ENCODE measurements at regions not wholly inside any gene's neighbourhood (a gene's known extent, or its start where the extent isn't known, plus 50 kb on each side); places are given as distances from the start of the nearest gene placed in this dataset.

- no peak overlapping the region for H3K4me3 ChIP-seq
- 50 to 73% methylated on average over 2 of the region's 2 CpGs for WGBS, 2 donors
These were observed 107.2 kb downstream of the RCN1 start for GRCh38 chr11:32198053-32198452.

DNA sequence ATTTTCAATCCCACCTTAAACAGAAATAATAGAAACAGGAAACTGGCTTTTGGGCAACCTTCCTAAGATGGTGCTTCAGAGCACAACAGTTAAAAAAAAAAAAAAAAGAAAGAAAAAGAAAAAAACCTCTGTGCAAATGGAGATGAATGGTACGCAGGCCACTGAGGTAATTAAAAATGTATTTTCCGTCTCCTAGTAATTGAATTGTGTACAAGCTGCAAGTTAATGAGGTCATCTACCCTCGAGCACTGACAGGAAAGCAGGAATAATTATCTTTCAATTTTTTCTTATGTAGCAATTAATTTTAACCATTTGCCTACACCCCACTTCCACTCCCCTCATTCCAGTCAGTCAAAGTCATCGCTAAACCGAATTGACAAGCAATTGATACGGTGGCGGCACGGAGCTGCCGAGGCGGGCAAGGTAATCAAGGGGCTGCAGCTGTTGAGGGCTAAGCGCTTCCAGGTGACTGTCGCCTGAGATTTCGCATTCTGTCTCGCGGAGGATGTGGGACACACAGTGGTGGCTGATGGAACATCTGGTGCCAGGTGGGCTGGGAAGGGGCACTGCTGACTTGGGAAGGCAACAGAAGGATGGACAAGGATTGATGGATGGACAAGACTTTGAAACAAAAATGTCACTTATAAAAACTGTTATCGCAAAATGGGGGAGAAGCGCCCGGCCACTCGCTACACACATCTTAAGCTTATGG lies 109.4 kb downstream of the RCN1 start:
- Histone ChIP-seq H3K36me3 (no peaks in the 10 kb centered on the region), H3K9me3 (no peaks in the 10 kb centered on the region), H3K27me3 (no peaks in the 10 kb centered on the region), H3K27ac (no peak overlapping the region), H3K4me1 (no peaks in the 10 kb centered on the region), H3K4me3 (no peak overlapping the region)
- WGBS, 2 donors: 64 to 71% methylated on average over 19 of the region's 19 CpGs
- intact Hi-C loops (cut with DNase I): no loop called here
- no peak for ATAC-seq
- no peak for FAIRE-seq
- TF ChIP-seq CTCF (IDR thresholded peaks at IDR 0.05): no peak
- DNase-seq: no peak

More at GRCh38 chr11:32198053-32198452, 107.2 kb downstream of the RCN1 start:
- no peak for FAIRE-seq
- intact Hi-C loops (cut with DNase I): no loop called here
- H3K36me3 ChIP-seq: no peaks in the 10 kb centered on the region
- no peak for DNase-seq
- no peak for TF ChIP-seq CTCF (IDR thresholded peaks at IDR 0.05)
- no peaks in the 10 kb centered on the region for H3K27me3 ChIP-seq
- H3K27ac ChIP-seq: no peak overlapping the region
- no peaks in the 10 kb centered on the region for H3K9me3 ChIP-seq
- no peaks in the 10 kb centered on the region for H3K4me1 ChIP-seq
- no peak for ATAC-seq

DNA sequence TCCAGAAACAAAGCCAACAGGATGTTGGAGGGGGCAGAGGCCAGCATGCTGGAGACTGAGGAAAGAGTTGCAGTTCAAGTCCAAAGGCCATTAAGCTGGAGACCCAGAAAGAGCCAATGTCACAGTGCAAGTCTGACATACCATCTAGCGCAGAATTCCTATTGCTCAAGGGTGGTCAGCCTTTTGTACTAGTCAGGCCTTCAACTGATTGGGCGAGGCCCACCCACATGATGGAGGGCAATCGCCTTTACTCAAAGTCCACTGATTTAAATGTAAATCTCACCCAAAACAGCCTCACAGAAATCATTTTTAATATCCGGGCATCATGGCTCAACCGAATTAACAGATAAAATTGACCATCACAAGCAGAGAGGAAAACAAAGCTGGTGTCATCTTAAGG lies 113.9 kb downstream of the RCN1 start:
- 58 to 91% methylated on average over 4 to 5 of the region's 5 CpGs for WGBS, 2 donors
- FAIRE-seq (no peak), DNase-seq (no peak), ATAC-seq (no peak)
- H3K27me3 ChIP-seq: no peaks in the 10 kb centered on the region
- no peaks in the 10 kb centered on the region for H3K4me1 ChIP-seq
- no peak overlapping the region for H3K4me3 ChIP-seq
- no peak for TF ChIP-seq CTCF (IDR thresholded peaks at IDR 0.05)
- H3K27ac ChIP-seq: no peak overlapping the region
- H3K36me3 ChIP-seq: no peaks in the 10 kb centered on the region
- H3K9me3 ChIP-seq: no peaks in the 10 kb centered on the region
- intact Hi-C loops (cut with DNase I): no loop called here

DNA sequence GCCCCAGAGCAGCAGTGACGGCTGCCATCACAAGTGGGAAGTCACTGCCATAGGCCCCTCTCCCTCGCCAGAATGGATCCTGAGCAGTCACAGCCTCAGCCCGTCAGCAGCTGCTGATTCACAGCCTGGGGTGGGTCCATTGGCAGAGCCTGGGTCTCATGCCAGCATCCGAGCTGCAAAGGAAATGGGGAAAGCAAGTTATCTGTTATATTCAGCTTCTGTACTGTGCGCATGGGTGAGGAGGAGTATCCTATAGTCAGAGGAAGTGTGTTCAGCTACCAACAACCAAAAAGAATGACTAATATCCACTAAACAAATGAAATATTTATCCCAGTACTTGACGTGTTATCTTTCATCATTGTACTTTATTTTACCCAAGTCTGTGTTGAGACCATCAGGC lies 119.7 kb downstream of the RCN1 start:
- FAIRE-seq: no peak
- intact Hi-C loops (cut with DNase I): no loop called here
- DNase-seq: no peak
- Histone ChIP-seq H3K9me3 (no peaks in the 10 kb centered on the region), H3K27me3 (no peaks in the 10 kb centered on the region), H3K27ac (no peak overlapping the region), H3K36me3 (no peaks in the 10 kb centered on the region), H3K4me1 (no peaks in the 10 kb centered on the region), H3K4me3 (no peak overlapping the region)
- TF ChIP-seq CTCF (IDR thresholded peaks at IDR 0.05): no peak
- 32 to 37% methylated on average over 6 of the region's 6 CpGs for WGBS, 2 donors
- no peak for ATAC-seq

- Histone ChIP-seq H3K27me3 (no peaks in the 10 kb centered on the region), H3K27ac (no peak overlapping the region), H3K9me3 (no peaks in the 10 kb centered on the region), H3K4me3 (no peak overlapping the region), H3K4me1 (no peaks in the 10 kb centered on the region), H3K36me3 (no peaks in the 10 kb centered on the region)
- DNase-seq (no peak), ATAC-seq (no peak), FAIRE-seq (no peak)
- intact Hi-C loops (cut with DNase I): no loop called here
- no peak for TF ChIP-seq CTCF (IDR thresholded peaks at IDR 0.05)
- 37 to 50% methylated on average over 5 of the region's 5 CpGs for WGBS, 2 donors
These were observed 122.3 kb downstream of the RCN1 start for GRCh38 chr11:32213223-32213622.
